Thyroid gland (tissue), 4 donors: ENCODE measurements at regions not wholly inside any gene's neighbourhood (a gene's known extent, or its start where the extent isn't known, plus 50 kb on each side); places are given as distances from the start of the nearest gene placed in this dataset.

Experiments used
- DNase-seq, 2 donors: peaks; one replicate each; pipeline ENCODE4 v3.0.0-alpha.2; 2019
- H3K27ac ChIP-seq, 3 donors: fragments of 200-600 bp; sonication (generic); 1 replicate in 2 of 3; 2 replicates in 1 of 3; pipeline ENCODE4 v1.5.1; 2016 to 2019; ENCODE audit warnings: mild to moderate bottlenecking in 1 of 3, moderate library complexity in 1 of 3
- H3K27me3 ChIP-seq: fragments of 200-600 bp; sonication (generic); one replicate; pipeline ENCODE4 v1.5.1; 2019
- H3K36me3 ChIP-seq, 2 donors: fragments of 200-600 bp; sonication (generic); one replicate each; pipeline ENCODE4 v1.5.1; 2016 to 2019
- H3K4me1 ChIP-seq, 2 donors: fragments of 200-600 bp; sonication (generic); one replicate each; pipeline ENCODE4 v1.5.1; 2017 to 2019
- H3K4me3 ChIP-seq, 3 donors: fragments of 200-600 bp; sonication (generic); replicated peaks in 1 of 3; 1 replicate in 2 of 3; 2 replicates in 1 of 3; pipeline ENCODE4 v1.5.1; 2016; ENCODE audit warnings: mild to moderate bottlenecking in 1 of 3
- H3K9me3 ChIP-seq: fragments of 200-600 bp; sonication (generic); one replicate; pipeline ENCODE4 v1.5.1; 2017
- POLR2A ChIP-seq, 2 donors: fragments of 450-650 bp; IDR thresholded peaks; one replicate each; pipeline ENCODE4 v1.6.1; 2017; ENCODE audit warnings: antibody characterized with exemption in 2 of 2, mild to moderate bottlenecking in 2 of 2, moderate library complexity in 1 of 2
- WGBS, 2 donors: methylation state at CpG; one replicate each; pipeline ENCODE4 v1.1.5; 2017; 5-methylcytosine and 5-hydroxymethylcytosine counted together
- intact Hi-C: fragments of 100-400 bp; cut with DNase I; formaldehyde crosslinking; loops from one replicate; pipeline ENCODE4 v1.15.1; 2023
- TF ChIP-seq, protein P1 (sequence below), 6 experiments: fragments of 200-600 bp in 3 of 6; fragments of 450-650 bp in 3 of 6; sonication (generic) in 3 of 6; IDR thresholded peaks; one replicate each; pipeline ENCODE4 v1.5.1; 2016 to 2019; ENCODE audit warnings: antibody characterized with exemption in 6 of 6, mild to moderate bottlenecking in 2 of 6, inconsistent platforms in 1 of 6, moderate library complexity in 1 of 6

DNA sequence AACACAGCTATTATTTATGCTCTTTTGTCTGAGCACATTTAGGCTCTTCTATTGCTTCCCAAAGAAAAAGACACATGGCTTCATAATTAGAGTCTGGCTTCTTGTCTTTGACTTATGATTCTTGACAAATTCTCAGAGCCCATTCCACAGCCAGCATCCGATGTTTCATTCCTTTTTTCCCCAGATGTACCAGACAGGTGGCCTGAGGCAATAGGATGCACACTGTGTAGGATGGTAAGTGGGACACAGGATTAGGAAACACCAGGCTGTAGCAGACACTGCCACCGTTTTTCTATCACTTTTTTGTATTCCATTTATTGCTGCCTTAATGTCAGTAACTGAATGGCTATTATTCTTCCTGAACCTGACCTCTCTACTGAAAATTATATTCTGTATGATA is 188.9 kb upstream of the CDIN1 start:
- Histone ChIP-seq H3K4me3 (no peak overlapping the region), H3K27me3 (no peaks in the 10 kb centered on the region), H3K4me1 (no peaks in the 10 kb centered on the region), H3K27ac (no peak overlapping the region), H3K36me3 (no peaks in the 10 kb centered on the region), H3K9me3 (no peaks in the 10 kb centered on the region)
- no peak for DNase-seq
- WGBS, 2 donors = 73 to 82% methylated on average over 2 of the region's 2 CpGs
- TF ChIP-seq, protein P1, sequence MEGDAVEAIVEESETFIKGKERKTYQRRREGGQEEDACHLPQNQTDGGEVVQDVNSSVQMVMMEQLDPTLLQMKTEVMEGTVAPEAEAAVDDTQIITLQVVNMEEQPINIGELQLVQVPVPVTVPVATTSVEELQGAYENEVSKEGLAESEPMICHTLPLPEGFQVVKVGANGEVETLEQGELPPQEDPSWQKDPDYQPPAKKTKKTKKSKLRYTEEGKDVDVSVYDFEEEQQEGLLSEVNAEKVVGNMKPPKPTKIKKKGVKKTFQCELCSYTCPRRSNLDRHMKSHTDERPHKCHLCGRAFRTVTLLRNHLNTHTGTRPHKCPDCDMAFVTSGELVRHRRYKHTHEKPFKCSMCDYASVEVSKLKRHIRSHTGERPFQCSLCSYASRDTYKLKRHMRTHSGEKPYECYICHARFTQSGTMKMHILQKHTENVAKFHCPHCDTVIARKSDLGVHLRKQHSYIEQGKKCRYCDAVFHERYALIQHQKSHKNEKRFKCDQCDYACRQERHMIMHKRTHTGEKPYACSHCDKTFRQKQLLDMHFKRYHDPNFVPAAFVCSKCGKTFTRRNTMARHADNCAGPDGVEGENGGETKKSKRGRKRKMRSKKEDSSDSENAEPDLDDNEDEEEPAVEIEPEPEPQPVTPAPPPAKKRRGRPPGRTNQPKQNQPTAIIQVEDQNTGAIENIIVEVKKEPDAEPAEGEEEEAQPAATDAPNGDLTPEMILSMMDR (IDR thresholded peaks at IDR 0.05) = no peak
- no peak for TF ChIP-seq POLR2A (IDR thresholded peaks at IDR 0.05)
- intact Hi-C loops = no loop called here

DNA sequence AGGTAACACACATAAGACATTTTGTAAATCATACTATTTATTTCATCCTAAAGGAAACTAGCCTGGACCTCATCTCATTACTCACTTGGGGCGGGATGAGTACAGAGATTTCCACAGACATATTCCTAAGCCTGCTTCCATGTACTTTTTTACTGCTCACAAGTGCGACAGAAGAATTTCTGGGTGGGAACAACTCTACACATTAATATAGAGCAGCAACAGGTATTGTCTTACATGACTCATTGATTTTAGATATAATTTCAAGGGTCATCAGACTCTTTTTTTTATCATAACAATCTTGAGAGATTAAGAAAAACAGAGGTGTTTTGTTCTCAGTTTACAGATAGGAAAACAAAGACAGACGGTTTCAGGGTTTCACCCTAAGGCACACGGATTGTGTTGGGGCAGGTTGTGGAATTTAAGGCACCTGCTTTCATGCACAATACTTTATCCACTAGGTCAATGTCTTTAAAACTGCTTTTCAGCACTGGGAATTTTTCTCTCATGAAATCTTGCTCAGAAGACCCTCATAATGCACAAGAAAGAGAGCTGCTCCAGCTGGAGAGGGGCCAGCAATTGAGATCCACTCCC is 186.7 kb upstream of the CDIN1 start:
- Histone ChIP-seq H3K36me3 (no peaks in the 10 kb centered on the region), H3K9me3 (no peaks in the 10 kb centered on the region), H3K27ac (no peak overlapping the region), H3K4me1 (no peaks in the 10 kb centered on the region), H3K4me3 (no peak overlapping the region), H3K27me3 (no peaks in the 10 kb centered on the region)
- intact Hi-C loops = no loop called here
- no peak for TF ChIP-seq POLR2A (IDR thresholded peaks at IDR 0.05)
- TF ChIP-seq, protein P1 (IDR thresholded peaks at IDR 0.05) = no peak
- DNase-seq = no peak
- WGBS, 2 donors = 71% methylated on average over 4 of the region's 4 CpGs

DNA sequence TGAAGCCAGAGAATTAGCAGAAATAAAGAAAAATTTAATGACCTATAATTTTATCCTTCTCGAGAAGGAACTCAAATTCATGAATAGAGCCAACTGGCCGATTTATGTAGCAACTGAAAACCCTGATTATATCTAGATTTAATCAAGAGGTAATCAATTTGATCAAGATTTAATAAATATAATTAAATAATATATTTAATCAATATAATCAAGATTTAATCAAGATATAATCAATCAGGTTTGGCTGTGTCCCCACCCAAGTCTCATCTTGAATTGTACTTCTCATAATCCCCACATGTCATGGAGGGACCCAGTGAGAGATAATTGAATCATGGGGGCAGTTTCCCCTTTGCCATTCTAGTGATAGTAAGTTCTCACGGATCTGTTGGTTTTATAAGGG is 181.2 kb upstream of the CDIN1 start:
- no peak for TF ChIP-seq POLR2A (IDR thresholded peaks at IDR 0.05)
- TF ChIP-seq, protein P1 (IDR thresholded peaks at IDR 0.05) = no peak
- H3K4me1 ChIP-seq = no peaks in the 10 kb centered on the region
- no peak overlapping the region for H3K27ac ChIP-seq
- 91 to 93% methylated on average over 3 of the region's 3 CpGs for WGBS, 2 donors
- H3K4me3 ChIP-seq = no peak overlapping the region
- no peaks in the 10 kb centered on the region for H3K36me3 ChIP-seq
- H3K9me3 ChIP-seq = no peaks in the 10 kb centered on the region
- no peaks in the 10 kb centered on the region for H3K27me3 ChIP-seq
- intact Hi-C loops = no loop called here
- DNase-seq = no peak

DNA sequence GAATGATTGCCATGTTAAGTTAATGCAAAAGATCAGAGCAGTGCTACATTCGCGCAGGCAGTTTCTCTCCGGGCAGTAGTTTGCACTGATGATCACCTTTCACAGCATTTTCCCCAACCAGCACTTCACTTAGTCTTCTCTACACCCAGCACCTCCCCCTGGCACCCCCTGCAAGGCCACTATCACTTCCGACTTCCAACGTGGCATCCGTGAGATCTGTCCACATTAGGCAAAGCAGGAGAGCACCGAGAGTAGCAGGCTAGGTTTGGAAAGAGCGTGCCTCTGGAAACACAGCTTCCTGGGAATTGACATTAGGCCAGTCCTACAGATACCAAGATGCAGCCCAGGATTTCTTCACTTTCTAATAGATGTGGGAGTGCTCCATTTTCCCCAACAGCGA is 180.2 kb upstream of the CDIN1 start:
- Histone ChIP-seq H3K36me3 (no peaks in the 10 kb centered on the region), H3K4me1 (no peaks in the 10 kb centered on the region), H3K9me3 (no peaks in the 10 kb centered on the region), H3K4me3 (no peak overlapping the region), H3K27me3 (no peaks in the 10 kb centered on the region), H3K27ac (no peak overlapping the region)
- TF ChIP-seq, protein P1 (IDR thresholded peaks at IDR 0.05) = no peak
- no peak for TF ChIP-seq POLR2A (IDR thresholded peaks at IDR 0.05)
- WGBS, 2 donors = 89 to 92% methylated on average over 9 of the region's 9 CpGs
- intact Hi-C loops = no loop called here
- DNase-seq = no peak

DNA sequence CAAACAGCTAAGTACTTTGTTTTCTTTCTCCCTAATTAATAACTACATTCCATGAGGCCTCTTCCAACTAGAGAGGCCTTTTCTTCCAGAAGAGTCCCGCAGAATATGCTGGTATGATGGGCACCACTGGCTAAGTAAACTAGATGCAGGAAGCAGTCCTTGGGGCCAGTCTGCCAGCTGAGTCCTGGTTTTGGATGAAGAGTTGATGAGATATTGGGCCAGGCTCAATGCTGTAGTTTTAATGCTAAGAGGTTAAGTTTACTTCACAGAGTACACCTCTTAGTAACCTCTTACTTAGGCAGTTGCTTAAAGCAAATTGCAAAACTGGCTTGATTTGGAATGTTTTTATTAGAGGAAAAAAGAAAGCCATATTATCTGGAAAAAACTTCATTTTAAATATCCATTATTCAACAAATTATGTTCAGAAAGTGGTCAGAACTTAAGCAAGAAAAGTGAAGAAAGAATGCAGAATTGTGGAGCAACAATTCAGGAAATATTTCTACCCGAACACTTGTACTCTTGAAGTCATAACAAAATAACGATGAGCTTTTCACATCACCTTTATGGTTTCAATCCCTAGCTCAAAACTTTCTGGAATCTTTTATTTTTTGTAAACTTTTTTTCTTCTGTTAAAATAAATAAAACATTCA is 178.4 kb upstream of the CDIN1 start:
- no peak overlapping the region for H3K27ac ChIP-seq
- H3K4me3 ChIP-seq = no peak overlapping the region
- no peaks in the 10 kb centered on the region for H3K27me3 ChIP-seq
- intact Hi-C loops = no loop called here
- H3K9me3 ChIP-seq = no peaks in the 10 kb centered on the region
- H3K4me1 ChIP-seq = no peaks in the 10 kb centered on the region
- no peak for DNase-seq
- 71 to 80% methylated on average over 3 of the region's 3 CpGs for WGBS, 2 donors
- H3K36me3 ChIP-seq = no peaks in the 10 kb centered on the region
- TF ChIP-seq, protein P1 (IDR thresholded peaks at IDR 0.05) = no peak
- TF ChIP-seq POLR2A (IDR thresholded peaks at IDR 0.05) = no peak
